ENCODE measurements at regions not wholly inside any gene's neighbourhood (a gene's known extent, or its start where the extent isn't known, plus 50 kb on each side); places are given as distances from the start of the nearest gene placed in this dataset.
"Not testable (repeated sequence)": the region's sequence is repeated elsewhere in the genome, so short reads cannot be mapped to it uniquely, and the experiment has no call there.

GRCh38 chr6:8846680-8847079 lies 411.3 kb upstream of the SLC35B3 start:
- not testable (repeated sequence) for DNase-seq

GRCh38 chr6:8845690-8846089 lies 410.3 kb upstream of the SLC35B3 start:
- no peak for DNase-seq

GRCh38 chr6:8844968-8845367 lies 409.6 kb upstream of the SLC35B3 start:
- no peak for DNase-seq

- DNase-seq: no peak
Measured at GRCh38 chr6:8839626-8840025, 404.3 kb upstream of the SLC35B3 start.

- no peak for DNase-seq
Measured at GRCh38 chr6:8837343-8837742, 402.0 kb upstream of the SLC35B3 start.

GRCh38 chr6:8832695-8833094 lies 397.4 kb upstream of the SLC35B3 start:
- not testable (repeated sequence) for DNase-seq

- DNase-seq: no peak
Measured at GRCh38 chr6:8831366-8832152, 396.2 kb upstream of the SLC35B3 start.

- DNase-seq: no peak
Measured at GRCh38 chr6:8830794-8831193, 395.4 kb upstream of the SLC35B3 start.

GRCh38 chr6:8829796-8830195 lies 394.5 kb upstream of the SLC35B3 start:
- no peak for DNase-seq

- no peak for DNase-seq
Measured at GRCh38 chr6:8829296-8829695, 394.0 kb upstream of the SLC35B3 start.

- no peak for DNase-seq
Measured at GRCh38 chr6:8828376-8828775, 393.0 kb upstream of the SLC35B3 start.

- no peak for DNase-seq
Measured at GRCh38 chr6:8825726-8826125, 390.4 kb upstream of the SLC35B3 start.

GRCh38 chr6:8821981-8822381 lies 386.6 kb upstream of the SLC35B3 start:
- no peak for DNase-seq

- DNase-seq: no peak
Measured at GRCh38 chr6:8820313-8820712, 385.0 kb upstream of the SLC35B3 start.

- no peak for DNase-seq
Measured at GRCh38 chr6:8819446-8819845, 384.1 kb upstream of the SLC35B3 start.

- no peak for DNase-seq
Measured at GRCh38 chr6:8814440-8815000, 379.2 kb upstream of the SLC35B3 start.

- DNase-seq: no peak
Measured at GRCh38 chr6:8810325-8810724, 375.0 kb upstream of the SLC35B3 start.

- no peak for DNase-seq
Measured at GRCh38 chr6:8809662-8810061, 374.3 kb upstream of the SLC35B3 start.

GRCh38 chr6:8803181-8803760 lies 367.9 kb upstream of the SLC35B3 start:
- no peak for DNase-seq

GRCh38 chr6:8802397-8802796 lies 367.1 kb upstream of the SLC35B3 start:
- not testable (repeated sequence) for DNase-seq

- no peak for DNase-seq
Measured at GRCh38 chr6:8794420-8794819, 359.1 kb upstream of the SLC35B3 start.

- DNase-seq: no peak
Measured at GRCh38 chr6:8789878-8790277, 354.5 kb upstream of the SLC35B3 start.

GRCh38 chr6:8785223-8785622 lies 349.9 kb upstream of the SLC35B3 start:
- DNase-seq: no peak

- no peak for DNase-seq
Measured at GRCh38 chr6:8783191-8783590, 347.8 kb upstream of the SLC35B3 start.
